ENCODE measurements at regions not wholly inside any gene's neighbourhood (a gene's known extent, or its start where the extent isn't known, plus 50 kb on each side); places are given as distances from the start of the nearest gene placed in this dataset.

- peaks cover 0 to 6% of the 10 kb centered on the region in 2 experiments for H4K20me1 ChIP-seq (replicated peaks in 1 of 2; ENCODE audit: control insufficient read depth in 1 of 2, insufficient read depth in 2 of 2, low read length in 2 of 2)
- no peak overlapping the region for H4K91ac ChIP-seq (replicated peaks; ENCODE audit: insufficient read length, low read length)
- no peaks in the 10 kb centered on the region for H3K4me1 ChIP-seq (replicated peaks in 1 of 4; ENCODE audit: control insufficient read depth in 3 of 4, insufficient read depth in 4 of 4, low read length in 3 of 4)
- no peaks in the 10 kb centered on the region for H3K79me1 ChIP-seq (ENCODE audit: low read depth, low read length)
- no peak overlapping the region for H3K14ac ChIP-seq (ENCODE audit: insufficient read length)
- H2AK5ac ChIP-seq (ENCODE audit: low read depth, low read length) = no peak overlapping the region
- no peaks in the 10 kb centered on the region for H3K79me2 ChIP-seq (ENCODE audit: control insufficient read depth in 1 of 2, insufficient read depth in 2 of 2, low read length in 2 of 2)
- H2BK20ac ChIP-seq (ENCODE audit: low read length) = no peak overlapping the region
- H3K27ac ChIP-seq (ENCODE audit: low read depth, low read length) = no peak overlapping the region
- H3K27me3 ChIP-seq (replicated peaks in 1 of 4; ENCODE audit: control insufficient read depth in 3 of 4, extremely low read depth in 1 of 4, insufficient read depth in 3 of 4, low read length in 3 of 4) = no peaks in the 10 kb centered on the region
- WGBS, 2 experiments (ENCODE audit: extremely low coverage in 1 of 2, insufficient coverage in 1 of 2, insufficient read length in 1 of 2, insufficient replicate concordance in 2 of 2, low coverage in 1 of 2, low lambda C conversion rate in 2 of 2, missing lambda C conversion rate in 1 of 2) = 74 to 100% methylated on average over 1 to 4 of the region's 5 CpGs
- no peak overlapping the region for H2BK120ac ChIP-seq (replicated peaks; ENCODE audit: low read depth, low read length)
- no peak overlapping the region for H3K23ac ChIP-seq (ENCODE audit: insufficient read length)
- H3K56ac ChIP-seq (replicated peaks; ENCODE audit: insufficient read length, low read depth, low read length) = no peak overlapping the region
- ChIA-PET POLR2A (ENCODE audit: partially characterized antibody) (no interaction called here), CTCF (ENCODE audit: partially characterized antibody) (no interaction called here)
- H2BK12ac ChIP-seq (ENCODE audit: low read depth, low read length) = no peak overlapping the region
- H2BK15ac ChIP-seq (ENCODE audit: low read length) = no peak overlapping the region
- no peak overlapping the region for H3K4me3 ChIP-seq (ENCODE audit: extremely low read depth in 1 of 4, insufficient read depth in 2 of 4, low read depth in 3 of 4, low read length in 4 of 4)
- no peak overlapping the region for H3K18ac ChIP-seq (ENCODE audit: extremely low read depth, low read length)
- no peak overlapping the region for H4K8ac ChIP-seq (ENCODE audit: extremely low read depth, insufficient read depth, low read length)
- H3K4me2 ChIP-seq (ENCODE audit: insufficient read depth in 1 of 2, low read depth in 2 of 2, low read length in 2 of 2) = no peak overlapping the region
- no peak overlapping the region for H3K4ac ChIP-seq (replicated peaks; ENCODE audit: insufficient read length, low read depth, low read length)
- H4K5ac ChIP-seq (ENCODE audit: insufficient read length, low read depth, low read length) = no peak overlapping the region
- peaks cover 15 to 55% of the 10 kb centered on the region in 2 experiments; a peak in 3 of 4 replicates for H3K9me3 ChIP-seq (ENCODE audit: insufficient read depth in 2 of 2, low read depth in 1 of 2, low read length in 1 of 2)
- H2BK5ac ChIP-seq (ENCODE audit: low read depth, low read length) = no peak overlapping the region
- no peak for DNase-seq (ENCODE audit: low read depth in 1 of 2, low spot score in 2 of 2)
- TF ChIP-seq TEAD4 (IDR thresholded peaks at IDR 0.05; ENCODE audit: low read depth, low read length) (no peak), JUND (IDR thresholded peaks at IDR 0.05; ENCODE audit: low read length) (no peak), ATF3 (IDR thresholded peaks at IDR 0.05; ENCODE audit: insufficient read depth, low read depth, low read length) (no peak), POLR2AphosphoS5 (IDR thresholded peaks at IDR 0.05; ENCODE audit: low read depth, low read length) (no peak), CEBPB (IDR thresholded peaks at IDR 0.05; ENCODE audit: low read depth, low read length) (no peak), CREB1 (IDR thresholded peaks at IDR 0.05) (no peak), HDAC2 (IDR thresholded peaks at IDR 0.05; ENCODE audit: borderline replicate concordance in 1 of 2, low read depth in 2 of 2, low read length in 2 of 2) (no peak), EP300 (IDR thresholded peaks at IDR 0.05; ENCODE audit: borderline replicate concordance in 1 of 2, low read depth in 2 of 2, low read length in 2 of 2) (no peak), SUZ12 (IDR thresholded peaks at IDR 0.05; ENCODE audit: low read length) (no peak)
- no peaks in the 10 kb centered on the region; a peak in 1 of 8 replicates for H3K36me3 ChIP-seq (ENCODE audit: control insufficient read depth in 2 of 4, insufficient read depth in 4 of 4, low read length in 3 of 4)
- H3K9ac ChIP-seq (replicated peaks in 1 of 4; ENCODE audit: extremely low read depth in 1 of 4, low read depth in 3 of 4, low read length in 3 of 4) = no peak overlapping the region
- FAIRE-seq = no peak
- peaks cover 14% of the 10 kb centered on the region; the same call in 1 of the 2 replicates for H3K23me2 ChIP-seq (ENCODE audit: low read depth, low read length)
- H2AFZ ChIP-seq (ENCODE audit: low read length) = no peak overlapping the region
These were observed 156.7 kb downstream of the TMEM121 start for GRCh38 chr14:105682956-105683570.

All from H1 (cell line).